ENCODE measurements at regions not wholly inside any gene's neighbourhood (a gene's known extent, or its start where the extent isn't known, plus 50 kb on each side); places are given as distances from the start of the nearest gene placed in this dataset.
"Not testable (repeated sequence)": the region's sequence is repeated elsewhere in the genome, so short reads cannot be mapped to it uniquely, and the experiment has no call there.

- no peak for DNase-seq
Observed at GRCh38 chr13:85186356-85187045, 612.7 kb downstream of the SLITRK6 start.

GRCh38 chr13:85174291-85174690 is 624.9 kb downstream of the SLITRK6 start:
- no peak for DNase-seq

GRCh38 chr13:85170372-85170771 is 628.8 kb downstream of the SLITRK6 start:
- no peak for DNase-seq

GRCh38 chr13:85166891-85167290 is 632.3 kb downstream of the SLITRK6 start:
- no peak for DNase-seq

GRCh38 chr13:85163063-85163462 is 636.2 kb downstream of the SLITRK6 start:
- DNase-seq: no peak

GRCh38 chr13:85148009-85148408 is 651.2 kb downstream of the SLITRK6 start:
- no peak for DNase-seq

GRCh38 chr13:85142351-85142927 is 656.8 kb downstream of the SLITRK6 start:
- DNase-seq: no peak

- no peak for DNase-seq
Observed at GRCh38 chr13:85141401-85141800, 657.8 kb downstream of the SLITRK6 start.

GRCh38 chr13:85140192-85140591 is 659.0 kb downstream of the SLITRK6 start:
- no peak for DNase-seq

GRCh38 chr13:85137516-85137915 is 661.7 kb downstream of the SLITRK6 start:
- DNase-seq: no peak

- DNase-seq: no peak
Observed at GRCh38 chr13:85132986-85133385, 666.2 kb downstream of the SLITRK6 start.

GRCh38 chr13:85123501-85123900 is 675.7 kb downstream of the SLITRK6 start:
- DNase-seq: not testable (repeated sequence)

GRCh38 chr13:85108356-85108755 is 690.9 kb downstream of the SLITRK6 start:
- no peak for DNase-seq

GRCh38 chr13:85099245-85099644 is 700.0 kb downstream of the SLITRK6 start:
- no peak for DNase-seq

- no peak for DNase-seq
Observed at GRCh38 chr13:85095418-85096272, 703.6 kb downstream of the SLITRK6 start.

- no peak for DNase-seq
Observed at GRCh38 chr13:85093808-85094207, 705.4 kb downstream of the SLITRK6 start.

GRCh38 chr13:85091631-85092234 is 707.5 kb downstream of the SLITRK6 start:
- DNase-seq: no peak

- no peak for DNase-seq
Observed at GRCh38 chr13:85089186-85089585, 710.0 kb downstream of the SLITRK6 start.

GRCh38 chr13:85080691-85081090 is 718.5 kb downstream of the SLITRK6 start:
- DNase-seq: no peak

GRCh38 chr13:85076343-85076742 is 722.9 kb downstream of the SLITRK6 start:
- no peak for DNase-seq

GRCh38 chr13:85074543-85075313 is 724.5 kb downstream of the SLITRK6 start:
- DNase-seq: no peak

- DNase-seq: no peak
Observed at GRCh38 chr13:85068231-85068630, 731.0 kb downstream of the SLITRK6 start.

- DNase-seq: no peak
Observed at GRCh38 chr13:85040215-85040614, 759.0 kb downstream of the SLITRK6 start.
